Left lung (tissue), 4 donors: ENCODE measurements at regions not wholly inside any gene's neighbourhood (a gene's known extent, or its start where the extent isn't known, plus 50 kb on each side); places are given as distances from the start of the nearest gene placed in this dataset.

ENCODE experiments used
- ATAC-seq: fragments of 200-7000 bp; cut with Tn5 transposase; one replicate; pipeline ENCODE4 v1.9.1; 2020; ENCODE audit warnings: moderate library complexity
- DNase-seq, 4 donors: peaks; one replicate each; pipeline ENCODE4 v3.0.0-alpha.2; 2013 to 2020
- H3K27ac ChIP-seq, 2 donors: fragments of 200-600 bp; sonication (generic) in 1 of 2; one replicate each; pipeline versions ENCODE4 v1.5.0 to v1.8.0; 2020 to 2021
- H3K27me3 ChIP-seq, 2 donors: fragments of 200-600 bp; sonication (generic) in 1 of 2; one replicate each; pipeline versions ENCODE4 v1.5.0 to v1.8.0; 2020 to 2021
- H3K36me3 ChIP-seq, 2 donors: fragments of 200-600 bp; sonication (generic) in 1 of 2; one replicate each; pipeline versions ENCODE4 v1.5.0 to v1.8.0; 2020 to 2021
- H3K4me1 ChIP-seq, 2 donors: fragments of 200-600 bp; one replicate each; pipeline ENCODE4 v1.8.0; 2021
- H3K4me3 ChIP-seq, 2 donors: fragments of 200-600 bp; sonication (generic) in 1 of 2; one replicate each; pipeline versions ENCODE4 v1.5.0 to v1.8.0; 2020 to 2021; ENCODE audit warnings: mild to moderate bottlenecking in 1 of 2
- H3K9me3 ChIP-seq, 2 donors: fragments of 200-600 bp; sonication (generic) in 1 of 2; one replicate each; pipeline versions ENCODE4 v1.5.0 to v1.8.0; 2020 to 2021
- CTCF ChIP-seq, 2 donors: fragments of 200-600 bp; sonication (generic) in 1 of 2; IDR thresholded peaks; one replicate each; pipeline versions ENCODE4 v1.5.0 to v1.8.0; 2021; ENCODE audit warnings: antibody characterized with exemption in 2 of 2
- intact Hi-C, 2 donors: fragments of 100-400 bp; cut with DNase I; formaldehyde crosslinking; loops; one replicate each; pipeline versions ENCODE4 v1.11.2 to v1.14.2; 2022
- donor health status: DM: no; HTN: yes; CAD: no.
- donor health status: DM: no; HTN: no; CAD: no.

DNA sequence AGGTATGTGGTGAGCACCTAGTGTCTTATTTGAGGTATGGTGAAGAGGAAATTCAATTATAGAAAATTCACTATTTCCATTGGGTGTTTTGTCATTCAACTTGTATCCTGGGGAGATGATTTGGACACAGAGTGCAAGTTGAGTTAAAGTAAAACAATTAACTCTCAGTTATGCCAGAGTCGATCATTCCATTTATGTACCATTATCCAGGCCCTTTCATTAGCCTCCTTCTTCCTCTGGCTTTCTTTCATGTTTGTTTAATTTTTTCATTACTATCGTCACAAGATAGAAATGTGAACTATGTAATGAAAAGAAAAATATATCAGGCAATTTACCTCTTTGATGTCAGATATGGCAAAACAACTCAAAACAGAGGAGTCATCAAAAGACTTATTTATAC is 1347.2 kb upstream of the NUDT12 start:
- Histone ChIP-seq H3K4me1 (no peaks in the 10 kb centered on the region), H3K9me3 (no peaks in the 10 kb centered on the region), H3K4me3 (no peak overlapping the region), H3K27me3 (no peaks in the 10 kb centered on the region), H3K27ac (no peak overlapping the region), H3K36me3 (no peaks in the 10 kb centered on the region)
- DNase-seq (no peak), ATAC-seq (no peak)
- intact Hi-C loops, result no loop called here
- TF ChIP-seq CTCF (IDR thresholded peaks at IDR 0.05), result no peak

GRCh38 chr5:104904561-104904960 is 1342.0 kb upstream of the NUDT12 start:
- ATAC-seq, result no peak

DNA sequence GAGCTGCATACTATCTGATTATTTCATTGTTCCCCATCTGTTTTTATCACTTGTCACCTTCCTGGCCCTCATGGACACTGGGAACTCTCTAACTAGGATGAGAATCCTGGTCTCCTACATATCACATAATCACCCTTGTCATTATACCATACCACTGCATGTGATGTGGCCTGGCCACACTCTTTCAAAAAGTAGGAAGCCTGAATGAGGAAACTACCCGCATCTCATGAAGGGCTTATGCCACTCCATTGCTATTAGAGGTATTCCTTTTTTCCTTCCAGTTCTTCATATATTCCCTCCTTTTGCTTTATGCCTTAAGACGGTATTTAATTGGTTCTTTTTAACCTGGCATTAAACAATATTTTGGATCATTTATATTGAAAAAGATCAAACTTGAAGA is 1341.4 kb upstream of the NUDT12 start:
- H3K4me3 ChIP-seq, result no peak overlapping the region
- no peaks in the 10 kb centered on the region for H3K9me3 ChIP-seq
- DNase-seq, result no peak
- no peak for ATAC-seq
- intact Hi-C loops, result no loop called here
- TF ChIP-seq CTCF (IDR thresholded peaks at IDR 0.05), result no peak
- no peaks in the 10 kb centered on the region for H3K4me1 ChIP-seq
- H3K27ac ChIP-seq, result no peak overlapping the region
- H3K36me3 ChIP-seq, result no peaks in the 10 kb centered on the region
- H3K27me3 ChIP-seq, result no peaks in the 10 kb centered on the region

More at GRCh38 chr5:104904561-104904960, 1342.0 kb upstream of the NUDT12 start:
- no peaks in the 10 kb centered on the region for H3K9me3 ChIP-seq
- no peak overlapping the region for H3K27ac ChIP-seq
- H3K27me3 ChIP-seq, result no peaks in the 10 kb centered on the region
- no peak overlapping the region for H3K4me3 ChIP-seq
- no peaks in the 10 kb centered on the region for H3K36me3 ChIP-seq
- TF ChIP-seq CTCF (IDR thresholded peaks at IDR 0.05), result no peak
- DNase-seq, result no peak
- intact Hi-C loops, result no loop called here
- no peaks in the 10 kb centered on the region for H3K4me1 ChIP-seq

DNA sequence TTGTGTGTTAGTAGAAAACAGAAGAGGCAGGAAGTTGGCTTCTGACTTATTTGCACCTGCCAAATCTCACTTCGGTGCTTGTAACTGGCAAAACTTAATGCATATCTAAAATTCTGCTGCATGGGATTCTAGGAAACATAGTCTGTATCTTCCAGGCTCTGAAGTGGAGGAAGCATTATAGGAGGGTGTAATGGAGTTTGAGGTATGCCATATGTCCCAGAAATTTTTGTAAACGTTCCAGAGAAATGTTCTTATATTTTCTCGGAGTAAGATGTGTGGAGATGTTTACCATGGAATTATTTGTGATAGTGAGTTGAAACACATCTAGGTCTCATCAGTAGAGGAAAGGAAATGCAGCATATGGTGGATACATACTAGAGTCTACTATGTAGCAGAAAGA is 1329.0 kb upstream of the NUDT12 start:
- H3K9me3 ChIP-seq, result no peaks in the 10 kb centered on the region
- DNase-seq (no peak), ATAC-seq (no peak)
- TF ChIP-seq CTCF (IDR thresholded peaks at IDR 0.05), result no peak
- intact Hi-C loops, result no loop called here
- H3K27ac ChIP-seq, result no peak overlapping the region
- H3K36me3 ChIP-seq, result no peaks in the 10 kb centered on the region
- H3K4me3 ChIP-seq, result no peak overlapping the region
- no peaks in the 10 kb centered on the region for H3K4me1 ChIP-seq
- no peaks in the 10 kb centered on the region for H3K27me3 ChIP-seq

GRCh38 chr5:104890767-104891166 is 1328.2 kb upstream of the NUDT12 start:
- no peaks in the 10 kb centered on the region for H3K4me1 ChIP-seq
- no peak overlapping the region for H3K4me3 ChIP-seq
- ATAC-seq, result no peak
- H3K27me3 ChIP-seq, result no peaks in the 10 kb centered on the region
- H3K27ac ChIP-seq, result no peak overlapping the region
- no peak for DNase-seq
- no peaks in the 10 kb centered on the region for H3K36me3 ChIP-seq
- H3K9me3 ChIP-seq, result no peaks in the 10 kb centered on the region
- intact Hi-C loops, result no loop called here
- TF ChIP-seq CTCF (IDR thresholded peaks at IDR 0.05), result no peak
